OCI-LY1 (cell line): ENCODE measurements at regions not wholly inside any gene's neighbourhood (a gene's known extent, or its start where the extent isn't known, plus 50 kb on each side); places are given as distances from the start of the nearest gene placed in this dataset.

Experiments used
- EZH2 ChIP-seq: fragments of 200-600 bp; sonication (generic), shearing (Covaris generic); IDR thresholded peaks from 2 replicates; pipeline ENCODE4 v1.8.0; 2017; ENCODE audit warnings: borderline replicate concordance, mixed run types, mild to moderate bottlenecking, antibody characterized with exemption, low read length, moderate library complexity, mixed read lengths
- TF ChIP-seq, protein P1 (sequence below): fragments of 200-600 bp; sonication (generic), shearing (Covaris generic); IDR thresholded peaks from 2 replicates; pipeline ENCODE4 v1.5.1; 2017; ENCODE audit warnings: mild to moderate bottlenecking, antibody characterized with exemption, low read length, moderate library complexity, mixed read lengths

DNA sequence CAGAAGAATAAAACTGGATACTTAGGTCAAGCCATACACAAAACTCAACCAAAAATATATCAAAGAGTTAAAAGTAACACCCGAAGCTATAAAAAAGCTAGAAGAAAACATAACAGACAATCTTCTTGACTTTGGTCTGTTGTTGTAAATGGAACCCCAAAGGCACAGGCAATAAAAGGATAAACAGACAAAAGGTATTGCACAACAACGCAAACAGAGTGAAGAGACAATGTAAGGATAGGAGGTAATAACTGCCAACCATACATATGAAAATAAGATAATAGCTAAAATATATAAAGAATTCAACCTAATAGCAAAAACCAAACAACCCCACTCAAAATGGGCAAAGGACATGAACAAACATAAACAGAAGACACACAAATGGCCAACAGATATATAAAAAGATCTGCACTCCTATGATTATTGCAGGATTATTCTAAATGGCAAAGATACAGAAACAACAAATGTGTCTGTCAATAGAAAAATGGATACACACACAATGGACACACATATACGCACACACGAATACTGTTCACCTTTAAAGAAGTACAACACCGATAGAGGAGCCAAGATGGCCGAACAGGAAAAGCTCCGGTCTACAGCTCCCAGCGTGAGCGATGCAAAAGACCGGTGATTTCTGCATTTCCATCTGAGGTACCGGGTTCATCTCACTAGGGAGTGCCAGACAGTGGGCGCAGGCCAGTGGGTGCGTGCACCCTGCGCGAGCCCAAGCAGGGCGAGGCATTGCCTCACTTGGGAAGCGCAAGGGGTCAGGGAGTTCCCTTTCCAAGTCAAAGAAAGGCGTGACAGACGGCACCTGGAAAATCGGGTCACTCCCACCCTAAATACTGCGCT is 1137.1 kb downstream of the FSCB start:
- TF ChIP-seq, protein P1, sequence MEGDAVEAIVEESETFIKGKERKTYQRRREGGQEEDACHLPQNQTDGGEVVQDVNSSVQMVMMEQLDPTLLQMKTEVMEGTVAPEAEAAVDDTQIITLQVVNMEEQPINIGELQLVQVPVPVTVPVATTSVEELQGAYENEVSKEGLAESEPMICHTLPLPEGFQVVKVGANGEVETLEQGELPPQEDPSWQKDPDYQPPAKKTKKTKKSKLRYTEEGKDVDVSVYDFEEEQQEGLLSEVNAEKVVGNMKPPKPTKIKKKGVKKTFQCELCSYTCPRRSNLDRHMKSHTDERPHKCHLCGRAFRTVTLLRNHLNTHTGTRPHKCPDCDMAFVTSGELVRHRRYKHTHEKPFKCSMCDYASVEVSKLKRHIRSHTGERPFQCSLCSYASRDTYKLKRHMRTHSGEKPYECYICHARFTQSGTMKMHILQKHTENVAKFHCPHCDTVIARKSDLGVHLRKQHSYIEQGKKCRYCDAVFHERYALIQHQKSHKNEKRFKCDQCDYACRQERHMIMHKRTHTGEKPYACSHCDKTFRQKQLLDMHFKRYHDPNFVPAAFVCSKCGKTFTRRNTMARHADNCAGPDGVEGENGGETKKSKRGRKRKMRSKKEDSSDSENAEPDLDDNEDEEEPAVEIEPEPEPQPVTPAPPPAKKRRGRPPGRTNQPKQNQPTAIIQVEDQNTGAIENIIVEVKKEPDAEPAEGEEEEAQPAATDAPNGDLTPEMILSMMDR: no peak
- no peak for TF ChIP-seq EZH2
